ENCODE measurements at regions not wholly inside any gene's neighbourhood (a gene's known extent, or its start where the extent isn't known, plus 50 kb on each side); places are given as distances from the start of the nearest gene placed in this dataset.

- TF ChIP-seq, protein P1, sequence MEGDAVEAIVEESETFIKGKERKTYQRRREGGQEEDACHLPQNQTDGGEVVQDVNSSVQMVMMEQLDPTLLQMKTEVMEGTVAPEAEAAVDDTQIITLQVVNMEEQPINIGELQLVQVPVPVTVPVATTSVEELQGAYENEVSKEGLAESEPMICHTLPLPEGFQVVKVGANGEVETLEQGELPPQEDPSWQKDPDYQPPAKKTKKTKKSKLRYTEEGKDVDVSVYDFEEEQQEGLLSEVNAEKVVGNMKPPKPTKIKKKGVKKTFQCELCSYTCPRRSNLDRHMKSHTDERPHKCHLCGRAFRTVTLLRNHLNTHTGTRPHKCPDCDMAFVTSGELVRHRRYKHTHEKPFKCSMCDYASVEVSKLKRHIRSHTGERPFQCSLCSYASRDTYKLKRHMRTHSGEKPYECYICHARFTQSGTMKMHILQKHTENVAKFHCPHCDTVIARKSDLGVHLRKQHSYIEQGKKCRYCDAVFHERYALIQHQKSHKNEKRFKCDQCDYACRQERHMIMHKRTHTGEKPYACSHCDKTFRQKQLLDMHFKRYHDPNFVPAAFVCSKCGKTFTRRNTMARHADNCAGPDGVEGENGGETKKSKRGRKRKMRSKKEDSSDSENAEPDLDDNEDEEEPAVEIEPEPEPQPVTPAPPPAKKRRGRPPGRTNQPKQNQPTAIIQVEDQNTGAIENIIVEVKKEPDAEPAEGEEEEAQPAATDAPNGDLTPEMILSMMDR (IDR thresholded peaks at IDR 0.05): no peak
- TF ChIP-seq POLR2A (IDR thresholded peaks at IDR 0.05): no peak
These were observed 126.7 kb downstream of the TMX3 start for GRCh38 chr18:68588169-68588568.

Measured in Peyer's patch (tissue), 4 donors.